ENCODE measurements at regions not wholly inside any gene's neighbourhood (a gene's known extent, or its start where the extent isn't known, plus 50 kb on each side); places are given as distances from the start of the nearest gene placed in this dataset.

DNA sequence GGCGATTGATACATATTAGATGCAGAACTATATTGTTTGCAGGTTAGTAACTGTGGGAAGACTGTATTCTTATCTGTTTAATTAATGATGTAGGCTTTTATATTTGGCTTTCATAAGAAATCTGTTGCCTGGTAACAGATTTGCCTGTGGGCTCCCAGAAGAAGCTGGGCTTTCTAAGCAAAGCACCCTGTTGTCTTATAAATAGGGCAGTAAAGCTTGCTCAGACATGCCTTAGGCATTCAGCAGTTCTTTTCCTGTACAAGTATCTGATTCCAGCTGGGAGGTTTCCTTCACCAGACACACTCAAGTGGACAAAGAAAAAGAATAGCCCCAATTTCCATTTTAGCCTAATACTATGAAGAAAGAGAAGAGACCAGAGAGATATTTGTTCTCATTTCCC lies 524.0 kb downstream of the LRRIQ3 start:
- TF ChIP-seq, protein P1, sequence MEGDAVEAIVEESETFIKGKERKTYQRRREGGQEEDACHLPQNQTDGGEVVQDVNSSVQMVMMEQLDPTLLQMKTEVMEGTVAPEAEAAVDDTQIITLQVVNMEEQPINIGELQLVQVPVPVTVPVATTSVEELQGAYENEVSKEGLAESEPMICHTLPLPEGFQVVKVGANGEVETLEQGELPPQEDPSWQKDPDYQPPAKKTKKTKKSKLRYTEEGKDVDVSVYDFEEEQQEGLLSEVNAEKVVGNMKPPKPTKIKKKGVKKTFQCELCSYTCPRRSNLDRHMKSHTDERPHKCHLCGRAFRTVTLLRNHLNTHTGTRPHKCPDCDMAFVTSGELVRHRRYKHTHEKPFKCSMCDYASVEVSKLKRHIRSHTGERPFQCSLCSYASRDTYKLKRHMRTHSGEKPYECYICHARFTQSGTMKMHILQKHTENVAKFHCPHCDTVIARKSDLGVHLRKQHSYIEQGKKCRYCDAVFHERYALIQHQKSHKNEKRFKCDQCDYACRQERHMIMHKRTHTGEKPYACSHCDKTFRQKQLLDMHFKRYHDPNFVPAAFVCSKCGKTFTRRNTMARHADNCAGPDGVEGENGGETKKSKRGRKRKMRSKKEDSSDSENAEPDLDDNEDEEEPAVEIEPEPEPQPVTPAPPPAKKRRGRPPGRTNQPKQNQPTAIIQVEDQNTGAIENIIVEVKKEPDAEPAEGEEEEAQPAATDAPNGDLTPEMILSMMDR (IDR thresholded peaks at IDR 0.05; ENCODE audit: borderline replicate concordance, extremely low read depth, low read length, poor library complexity, severe bottlenecking), result no peak
- TF ChIP-seq EZH2 (IDR thresholded peaks at IDR 0.05; ENCODE audit: borderline replicate concordance, low read depth, low read length, severe bottlenecking), result no peak
